GM12878 (cell line): ENCODE measurements at regions not wholly inside any gene's neighbourhood (a gene's known extent, or its start where the extent isn't known, plus 50 kb on each side); places are given as distances from the start of the nearest gene placed in this dataset.
A peak's percentile ranks its signal among the peaks of the same experiment; 100 is the strongest.

Experiments used
- EED ChIP-seq: sonication (generic); IDR thresholded peaks from 2 replicates; pipeline ENCODE4 v1.6.1; 2016; ENCODE audit warnings: antibody characterized with exemption, low read depth
- EP300 ChIP-seq, 2 experiments: fragments of 150-350 bp in 1 of 2; IDR thresholded peaks; 2 replicates each; pipeline ENCODE4 v1.6.1; 2011 to 2012; ENCODE audit warnings: low read depth in 2 of 2, low read length in 2 of 2, borderline replicate concordance in 1 of 2, improper control_type of control experiment in 1 of 2, inconsistent platforms in 1 of 2; ENCODE audit not compliant: control insufficient read depth in 1 of 2
- KAT2A ChIP-seq: conservative IDR thresholded peaks from 2 replicates; pipeline ENCODE4 v1.6.1; 2011; ENCODE audit warnings: low read depth, low read length; ENCODE audit not compliant: control insufficient read depth
- MAX ChIP-seq: IDR thresholded peaks from 2 replicates; pipeline ENCODE4 v1.6.1; 2012; ENCODE audit warnings: low read depth, low read length, improper control_type of control experiment
- MEF2A ChIP-seq: IDR thresholded peaks from 2 replicates; pipeline ENCODE4 v1.6.1; 2011; ENCODE audit warnings: low read depth, mild to moderate bottlenecking, low read length, moderate library complexity; ENCODE audit not compliant: insufficient read depth
- MTA3 ChIP-seq: IDR thresholded peaks from 2 replicates; pipeline ENCODE4 v1.6.1; 2012; ENCODE audit warnings: low read length, inconsistent platforms, borderline replicate concordance
- MYC ChIP-seq: IDR thresholded peaks from 2 replicates; pipeline ENCODE4 v1.6.1; 2011; ENCODE audit warnings: mild to moderate bottlenecking, low read length, moderate library complexity, inconsistent platforms; ENCODE audit not compliant: insufficient read depth, insufficient replicate concordance, insufficient read length, severe bottlenecking
- NR2C1 ChIP-seq: fragments of 450-650 bp; IDR thresholded peaks from 2 replicates; pipeline ENCODE4 v1.6.1; 2017; ENCODE audit warnings: antibody characterized with exemption, mild to moderate bottlenecking, moderate library complexity
- PAX8 ChIP-seq: fragments of 450-650 bp; IDR thresholded peaks from 2 replicates; pipeline ENCODE4 v1.6.1; 2017; ENCODE audit warnings: mild to moderate bottlenecking, moderate library complexity
- PKNOX1 ChIP-seq: fragments of 450-650 bp; IDR thresholded peaks from 2 replicates; pipeline ENCODE4 v1.6.1; 2016; ENCODE audit warnings: mild to moderate bottlenecking
- RBBP5 ChIP-seq: fragments of 200-600 bp; sonication (generic); conservative IDR thresholded peaks from 2 replicates; pipeline ENCODE4 v1.6.1; 2016
- SMAD1 ChIP-seq: fragments of 450-650 bp; IDR thresholded peaks from 2 replicates; pipeline ENCODE4 v1.6.1; 2018; ENCODE audit warnings: mild to moderate bottlenecking, low read depth; ENCODE audit not compliant: partially characterized antibody
- SMARCA5 ChIP-seq: fragments of 450-650 bp; IDR thresholded peaks from 2 replicates; pipeline ENCODE4 v1.6.1; 2017; ENCODE audit warnings: mild to moderate bottlenecking
- ZBTB11 ChIP-seq: fragments of 450-650 bp; formaldehyde crosslinking; IDR thresholded peaks from 2 replicates; pipeline ENCODE4 v1.5.0; 2022; ENCODE audit warnings: mild to moderate bottlenecking, missing genetic modification characterization
- ZBTB33 ChIP-seq: fragments of 450-650 bp; IDR thresholded peaks from 2 replicates; pipeline ENCODE4 v1.6.1; 2017; ENCODE audit warnings: mild to moderate bottlenecking
- ZNF592 ChIP-seq: fragments of 450-650 bp; IDR thresholded peaks from 2 replicates; pipeline ENCODE4 v1.6.1; 2017; ENCODE audit warnings: mild to moderate bottlenecking, moderate library complexity

- TF ChIP-seq MEF2A (no peak), PKNOX1 (peak; percentile 64), MTA3 (no peak; the same call in 1 of the 2 replicates), ZNF592 (no peak), KAT2A (no peak), EED (peak; percentile 92), ZBTB33 (no peak), NR2C1 (no peak), SMAD1 (no peak), MYC (no peak), SMARCA5 (0 out of 2 replicates have a peak, but pooled peaks have one; percentile 33), MAX (0 out of 2 replicates have a peak, but pooled peaks have one; percentile 37), EP300 (IDR thresholded peaks at IDR 0.05; ENCODE audit: borderline replicate concordance in 1 of 2, control insufficient read depth in 1 of 2, low read depth in 2 of 2, low read length in 2 of 2) (peak; percentile 19 to 64; a peak in 1 of 4 replicates), RBBP5 (no peak), PAX8 (no peak), ZBTB11 (CRISPR knock-in tag) (no peak)
Observed at GRCh38 chr2:8481463-8482009, 200.3 kb upstream of the ID2 start (continued).
